NCI-H2107 (cell line): ENCODE measurements at regions not wholly inside any gene's neighbourhood (a gene's known extent, or its start where the extent isn't known, plus 50 kb on each side); places are given as distances from the start of the nearest gene placed in this dataset.
"Not testable (repeated sequence)": the region's sequence is repeated elsewhere in the genome, so short reads cannot be mapped to it uniquely, and the experiment has no call there.

Experiments
- DNase-seq: peaks from one replicate; lab custom pipeline; 2025; lab: John Stamatoyannopoulos, UW

GRCh38 chr7:135872861-135873260, 104.3 kb downstream of the MTPN start:
- DNase-seq: not testable (repeated sequence)

GRCh38 chr7:135862586-135863340, 114.2 kb upstream of the FAM180A start:
- DNase-seq: peak; percentile 46

GRCh38 chr7:135859538-135859937, 110.9 kb upstream of the FAM180A start:
- DNase-seq: no peak

- no peak for DNase-seq
Observed at GRCh38 chr7:135858851-135859250, 110.2 kb upstream of the FAM180A start.

- DNase-seq: no peak
Observed at GRCh38 chr7:135858379-135858778, 109.8 kb upstream of the FAM180A start.

GRCh38 chr7:135857519-135858274, 109.1 kb upstream of the FAM180A start:
- no peak for DNase-seq

- no peak for DNase-seq
Observed at GRCh38 chr7:135856356-135857144, 107.9 kb upstream of the FAM180A start.

GRCh38 chr7:135855846-135856245, 107.2 kb upstream of the FAM180A start:
- no peak for DNase-seq

GRCh38 chr7:135853499-135853898, 104.9 kb upstream of the FAM180A start:
- DNase-seq: no peak

GRCh38 chr7:135853008-135853407, 104.4 kb upstream of the FAM180A start:
- DNase-seq: no peak

- no peak for DNase-seq
Observed at GRCh38 chr7:135847242-135847641, 98.6 kb upstream of the FAM180A start.

- no peak for DNase-seq
Observed at GRCh38 chr7:135846339-135846738, 97.7 kb upstream of the FAM180A start.

- DNase-seq: peak; percentile 71
Observed at GRCh38 chr7:135845415-135846075, 96.9 kb upstream of the FAM180A start.

GRCh38 chr7:135844903-135845302, 96.3 kb upstream of the FAM180A start:
- DNase-seq: no peak

GRCh38 chr7:135843214-135843613, 94.6 kb upstream of the FAM180A start:
- no peak for DNase-seq

GRCh38 chr7:135842446-135843179, 94.0 kb upstream of the FAM180A start:
- DNase-seq: no peak

- DNase-seq: no peak
Observed at GRCh38 chr7:135840591-135840990, 92.0 kb upstream of the FAM180A start.

- no peak for DNase-seq
Observed at GRCh38 chr7:135837675-135838074, 89.1 kb upstream of the FAM180A start.

GRCh38 chr7:135834266-135834665, 85.7 kb upstream of the FAM180A start:
- DNase-seq: peak; percentile 54

- no peak for DNase-seq
Observed at GRCh38 chr7:135833642-135834041, 85.0 kb upstream of the FAM180A start.

- DNase-seq: no peak
Observed at GRCh38 chr7:135831455-135832195, 83.0 kb upstream of the FAM180A start.
